H4 (cell line): ENCODE measurements at regions not wholly inside any gene's neighbourhood (a gene's known extent, or its start where the extent isn't known, plus 50 kb on each side); places are given as distances from the start of the nearest gene placed in this dataset.

Experiments used
- DNase-seq: peaks from one replicate; pipeline ENCODE4 v3.0.0-alpha.2; 2015; ENCODE audit warnings: low spot score

DNA sequence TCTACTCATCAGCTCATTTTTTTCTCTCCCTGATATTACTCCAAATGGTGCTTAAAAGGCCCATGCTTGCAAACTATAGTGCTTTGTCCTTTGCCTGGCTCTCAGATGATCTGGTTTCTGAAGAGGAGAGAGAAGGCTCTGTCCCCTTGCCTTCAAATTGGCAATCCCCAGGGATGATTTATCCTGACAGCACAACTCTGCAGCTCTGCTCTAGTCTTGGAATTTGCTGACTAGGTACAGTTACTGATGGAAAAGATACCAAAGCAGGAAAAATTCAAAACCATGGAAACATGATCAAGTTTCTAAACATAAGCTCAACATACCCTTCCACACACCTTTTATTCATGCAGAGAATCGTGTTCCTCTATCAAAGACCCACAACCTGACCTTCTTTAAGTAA, 106.7 kb upstream of the CADPS start:
- no peak for DNase-seq

DNA sequence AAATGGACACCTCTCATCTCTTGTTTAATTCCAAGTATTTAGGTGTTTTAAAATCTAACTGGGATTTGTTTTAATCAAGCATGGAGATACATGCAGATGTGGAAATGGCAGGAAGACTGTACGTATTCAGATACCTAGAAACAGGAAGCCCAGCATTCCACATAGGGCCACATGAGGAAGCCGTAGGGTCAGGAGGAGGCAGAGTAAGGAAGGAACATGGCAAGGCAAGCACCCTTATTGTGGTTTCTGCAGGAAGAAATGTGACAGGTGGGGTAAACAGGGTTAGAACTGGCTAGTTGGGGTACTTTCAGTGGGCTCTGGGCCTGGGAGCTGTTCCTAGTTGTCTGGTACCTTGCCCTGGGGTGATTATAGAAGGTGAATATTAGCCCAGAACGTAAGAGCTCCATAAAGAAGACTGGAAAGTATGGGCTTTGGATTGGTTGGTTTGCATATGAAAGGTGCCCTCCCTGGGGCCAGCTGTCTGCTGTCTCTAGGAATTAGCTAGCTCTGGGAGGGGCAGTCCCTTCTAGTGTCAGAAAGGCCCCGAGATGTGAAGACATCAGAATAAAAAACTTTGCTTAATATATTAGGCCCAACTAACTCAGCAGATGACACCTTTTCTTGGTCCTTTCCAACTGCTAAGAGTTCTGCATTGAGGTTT, 107.7 kb upstream of the CADPS start:
- DNase-seq, result no peak

DNA sequence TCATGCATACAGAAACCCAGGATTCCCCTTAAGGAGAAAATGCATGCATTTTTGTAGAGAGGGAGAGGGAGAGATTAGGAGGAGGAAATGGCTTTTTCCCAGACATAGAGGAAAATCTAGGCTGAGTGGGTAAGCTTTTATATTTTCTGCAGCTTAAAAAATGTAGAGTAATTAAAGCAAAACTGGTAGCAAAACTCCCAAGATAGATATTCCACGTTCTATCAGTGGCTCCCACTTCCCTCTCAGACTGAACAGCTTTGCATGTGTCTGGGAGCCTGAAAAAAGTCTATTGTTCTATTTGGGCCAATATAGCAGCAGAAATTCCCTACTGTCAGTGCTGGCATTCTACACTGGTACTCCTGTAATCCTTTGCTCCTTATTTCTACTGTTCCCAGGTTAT, 110.8 kb upstream of the CADPS start:
- DNase-seq, result no peak

DNA sequence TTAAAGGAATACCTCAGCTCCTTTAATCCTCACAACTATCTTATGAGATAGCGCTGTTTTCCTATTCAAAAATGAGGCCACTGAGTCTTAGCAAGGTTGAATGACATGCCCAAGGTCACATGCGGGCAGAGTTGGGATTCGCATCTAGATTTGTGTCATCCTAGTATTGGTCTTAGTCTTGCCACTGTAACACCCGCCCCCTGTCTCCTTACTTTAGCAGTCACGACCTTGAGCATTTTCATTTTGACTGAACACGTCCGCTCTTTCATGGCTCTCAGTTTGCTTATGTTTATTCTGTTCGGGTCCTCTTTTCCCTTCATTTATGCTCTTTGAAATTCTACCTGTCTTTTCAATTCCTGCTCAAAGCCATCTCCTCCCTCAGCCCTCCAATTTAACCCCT, 112.5 kb upstream of the CADPS start:
- DNase-seq, result no peak

DNA sequence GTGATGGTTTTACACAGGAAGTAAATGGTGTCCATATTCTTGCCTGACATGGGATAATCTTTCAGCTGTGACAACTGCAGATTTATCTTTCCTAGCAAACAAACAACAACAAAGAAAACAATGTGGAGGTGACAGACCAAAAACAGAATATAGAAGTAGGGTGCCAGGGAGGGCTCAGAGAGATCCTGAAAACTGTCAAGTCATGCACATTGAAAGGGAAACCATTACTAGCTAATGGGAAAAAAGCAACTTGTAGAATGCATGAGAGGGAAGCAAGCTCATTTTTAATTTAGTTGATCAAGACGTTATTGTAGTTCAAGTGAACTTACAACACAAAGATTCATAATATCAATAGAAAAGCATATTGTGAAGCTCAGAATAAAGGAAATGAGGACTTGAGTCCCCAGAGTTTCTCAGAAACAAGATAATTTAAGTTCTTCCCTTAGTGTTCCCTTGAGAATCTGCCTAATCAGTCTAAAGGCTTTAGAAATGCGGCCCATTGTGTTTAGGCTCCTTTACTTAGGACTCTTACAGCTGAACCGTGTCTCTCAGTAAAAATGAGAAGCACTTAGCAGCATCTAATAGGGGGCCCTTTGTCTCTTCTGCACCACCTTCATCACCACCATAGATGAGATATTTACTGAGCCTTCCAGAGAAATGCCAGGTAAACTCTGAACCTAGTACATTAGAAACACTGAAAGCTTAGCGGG, 115.6 kb upstream of the CADPS start:
- no peak for DNase-seq

DNA sequence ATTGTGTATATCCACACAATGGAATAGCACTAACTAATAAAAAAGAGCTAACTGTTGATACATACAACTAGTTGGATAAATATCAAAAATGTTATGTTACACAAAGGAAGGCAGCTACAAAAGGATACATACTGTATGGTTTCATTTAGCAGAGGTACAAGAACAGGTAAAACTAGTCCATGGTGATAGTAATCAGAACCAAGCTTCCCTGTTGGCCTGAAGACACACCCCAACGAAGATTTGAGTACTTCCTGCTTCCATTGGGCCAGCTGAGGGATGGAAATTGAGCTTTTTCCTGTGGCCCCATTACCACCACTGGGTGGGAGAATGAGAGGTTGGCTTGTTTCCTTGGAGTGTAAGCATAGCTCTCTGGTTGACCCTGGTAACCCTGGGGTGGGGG, 117.3 kb upstream of the CADPS start:
- no peak for DNase-seq

DNA sequence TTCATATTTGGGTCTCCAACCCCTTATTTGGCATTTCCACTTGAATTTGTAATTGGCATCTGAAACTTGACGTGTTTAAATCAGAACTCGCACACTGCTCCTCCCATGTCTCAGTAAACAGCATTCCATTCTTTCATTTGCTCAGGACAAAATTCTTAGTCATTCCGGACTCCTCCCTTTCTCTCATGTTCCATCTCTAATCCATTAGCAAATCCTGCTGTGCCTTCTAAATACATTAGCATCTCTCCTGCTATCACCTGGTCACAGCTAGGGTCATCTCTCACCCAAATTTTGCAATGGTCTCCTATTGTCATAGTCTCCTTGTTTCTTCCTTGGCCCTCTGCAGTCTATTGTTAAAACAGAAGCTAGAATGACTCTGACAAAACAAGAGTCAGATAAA, 119.9 kb upstream of the CADPS start:
- no peak for DNase-seq

DNA sequence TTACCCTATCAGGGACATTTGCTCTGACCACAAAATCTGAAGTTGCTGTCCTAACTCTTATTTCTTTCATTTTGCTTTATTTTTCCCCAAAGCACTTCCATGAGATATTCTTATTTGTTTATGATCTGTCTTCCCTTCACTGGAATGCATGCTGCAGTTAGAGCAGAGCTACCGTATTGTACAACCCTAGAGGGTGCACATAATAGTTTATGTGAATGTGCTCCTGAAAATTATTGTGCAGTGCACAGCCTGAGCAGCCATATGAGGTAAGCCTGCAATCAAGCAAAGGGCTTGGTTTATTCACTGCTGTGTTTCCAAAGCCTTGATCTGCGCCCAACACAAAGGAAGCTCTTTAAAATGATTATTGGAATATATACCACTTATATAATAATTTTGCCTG, 120.3 kb upstream of the CADPS start:
- DNase-seq, result no peak

DNA sequence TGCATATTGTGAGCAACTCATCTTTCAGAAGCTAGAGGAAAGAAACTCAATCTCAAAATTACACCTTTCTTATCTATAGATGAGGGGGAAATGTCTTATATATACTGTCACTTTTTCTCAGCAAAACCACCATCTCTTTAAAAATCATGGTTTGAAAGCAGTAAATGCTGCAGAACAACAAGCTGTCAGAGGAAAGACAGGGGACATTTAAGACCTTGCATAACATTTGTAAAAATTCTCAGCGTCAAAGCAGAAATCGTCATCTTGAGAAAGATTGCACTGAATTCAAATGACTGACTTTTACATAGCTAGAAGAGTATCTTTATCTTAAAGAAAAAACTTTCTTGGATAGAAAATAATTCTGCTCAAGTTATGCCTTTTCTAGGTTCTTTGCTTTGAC, 122.2 kb upstream of the CADPS start:
- DNase-seq, result no peak

DNA sequence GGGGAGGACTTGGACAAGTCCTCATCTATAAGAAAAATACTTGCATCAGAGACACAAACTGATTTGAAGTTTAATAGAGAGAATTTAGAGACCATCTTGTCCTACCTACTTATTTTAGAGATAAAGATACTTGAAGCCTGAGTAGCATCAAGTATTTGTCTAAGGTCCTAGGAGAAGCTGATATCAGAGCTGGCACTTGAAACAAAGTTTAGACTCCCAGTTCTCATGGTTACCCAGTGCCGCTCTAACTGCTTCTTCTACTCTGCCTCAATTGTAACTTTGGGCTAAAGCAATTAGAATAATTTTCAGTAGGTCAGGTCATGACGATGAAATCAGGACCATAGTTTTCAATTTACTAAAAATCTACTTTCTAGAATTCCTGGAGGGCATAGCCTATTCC, 123.9 kb upstream of the CADPS start:
- DNase-seq, result no peak

DNA sequence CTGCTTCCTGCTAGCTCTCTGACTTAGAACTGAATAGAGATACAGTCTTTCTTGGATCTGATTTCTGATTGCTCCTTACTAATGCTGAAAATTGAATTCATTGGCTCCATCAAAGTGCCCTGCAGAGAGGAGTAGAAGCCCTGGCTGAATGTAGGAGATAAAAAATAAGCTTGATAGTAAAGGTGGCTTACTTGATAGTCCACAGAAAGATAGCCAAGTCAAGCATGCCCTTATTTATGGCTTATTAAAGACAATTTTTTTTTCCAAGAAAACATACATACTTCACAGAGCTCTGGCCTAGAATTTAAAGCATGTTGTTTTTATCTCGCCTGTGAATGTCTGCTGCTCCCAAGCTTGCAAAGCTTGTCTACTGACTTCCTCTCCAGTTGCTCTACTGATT, 124.6 kb upstream of the CADPS start:
- DNase-seq, result no peak

DNA sequence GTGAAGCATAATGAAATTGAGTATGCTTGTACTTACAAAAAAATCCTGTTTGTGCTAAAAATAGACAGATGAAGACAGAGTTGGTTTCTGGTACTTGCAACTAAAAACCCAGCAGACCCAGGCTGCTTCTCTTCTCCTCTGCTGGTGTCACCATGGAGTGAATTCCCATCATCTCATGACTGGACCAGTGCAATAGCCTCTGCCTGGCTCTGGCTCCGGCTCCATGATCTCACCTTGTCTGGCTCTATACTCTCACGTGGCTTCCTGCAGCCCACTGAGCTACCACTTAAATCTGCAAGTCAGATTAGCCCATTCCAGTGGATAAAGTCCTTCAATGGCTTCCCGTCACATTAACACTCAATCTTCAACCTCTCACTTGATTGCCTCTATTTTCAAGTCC, 129.2 kb upstream of the CADPS start:
- no peak for DNase-seq

DNA sequence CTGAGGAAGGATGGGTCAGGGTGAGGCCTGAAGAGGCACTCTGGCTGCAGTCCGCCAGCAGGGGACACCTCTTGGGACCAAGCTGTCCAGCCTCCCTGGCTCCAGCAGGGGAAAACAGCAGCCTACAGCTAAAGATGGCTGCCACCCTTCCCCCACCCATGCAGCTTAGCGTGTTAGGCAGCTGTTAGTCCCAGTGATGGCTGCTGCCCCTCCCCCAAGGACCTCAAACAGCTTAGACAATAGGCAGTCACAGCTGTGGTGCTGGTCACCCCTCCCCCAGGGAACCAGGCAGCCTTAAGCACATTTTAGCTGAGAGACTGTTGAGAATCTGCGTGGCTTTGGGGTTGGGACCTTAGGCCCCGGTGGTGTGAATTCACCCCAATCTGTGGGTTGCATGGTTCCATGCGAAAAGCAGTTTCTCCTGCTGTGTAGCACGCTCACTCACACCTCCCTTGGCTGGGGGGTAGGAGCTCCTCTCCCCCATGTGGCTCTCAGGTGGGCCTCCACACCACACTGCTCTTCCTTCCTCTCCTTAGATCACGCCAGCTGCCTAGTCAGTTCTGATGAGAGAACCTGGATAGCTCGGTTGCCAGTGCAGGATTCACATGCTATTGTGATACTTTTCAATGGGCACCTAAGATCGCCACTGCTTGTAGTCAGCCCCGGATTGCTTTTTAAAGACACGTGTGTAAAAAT, 140.5 kb upstream of the CADPS start:
- peak; percentile 4 for DNase-seq

DNA sequence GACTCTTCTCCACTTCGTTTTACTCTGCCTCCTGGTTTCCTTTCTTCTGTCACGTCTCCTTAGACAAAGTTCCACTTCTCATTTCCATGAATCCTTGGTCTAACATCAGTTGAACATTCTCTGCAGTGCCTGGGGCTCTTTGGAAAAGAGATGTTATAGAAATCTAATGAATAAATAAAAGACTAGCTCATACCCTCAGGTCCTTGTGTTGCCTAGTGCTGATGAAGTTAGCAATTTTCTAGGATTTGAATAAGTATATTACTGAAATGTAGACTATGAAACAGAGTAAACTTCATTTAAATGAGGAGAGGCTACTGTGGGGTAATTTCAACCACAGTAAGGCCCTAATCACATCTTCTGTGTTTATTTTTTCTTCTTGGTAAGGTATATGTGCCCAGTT, 146.9 kb upstream of the CADPS start:
- no peak for DNase-seq

DNA sequence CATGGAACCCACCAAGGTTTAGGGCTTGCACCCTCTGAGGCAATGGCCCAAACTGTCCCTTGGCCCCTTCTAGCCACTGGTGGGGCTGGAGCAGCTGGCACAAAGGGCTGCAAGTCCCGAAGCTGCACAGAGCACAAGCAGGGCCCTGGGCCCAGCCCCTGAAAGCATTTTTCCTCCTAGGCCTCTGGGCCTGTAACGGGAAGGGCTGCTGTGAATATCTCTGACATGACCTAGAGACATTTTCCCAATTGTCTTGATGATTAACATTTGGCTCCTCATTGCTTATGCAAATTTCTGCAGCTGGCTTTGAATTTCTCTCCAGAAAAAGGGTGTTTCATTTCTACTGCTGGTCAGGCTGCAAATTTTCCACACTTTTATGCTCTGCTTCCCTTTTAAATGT, 151.5 kb upstream of the CADPS start:
- no peak for DNase-seq

DNA sequence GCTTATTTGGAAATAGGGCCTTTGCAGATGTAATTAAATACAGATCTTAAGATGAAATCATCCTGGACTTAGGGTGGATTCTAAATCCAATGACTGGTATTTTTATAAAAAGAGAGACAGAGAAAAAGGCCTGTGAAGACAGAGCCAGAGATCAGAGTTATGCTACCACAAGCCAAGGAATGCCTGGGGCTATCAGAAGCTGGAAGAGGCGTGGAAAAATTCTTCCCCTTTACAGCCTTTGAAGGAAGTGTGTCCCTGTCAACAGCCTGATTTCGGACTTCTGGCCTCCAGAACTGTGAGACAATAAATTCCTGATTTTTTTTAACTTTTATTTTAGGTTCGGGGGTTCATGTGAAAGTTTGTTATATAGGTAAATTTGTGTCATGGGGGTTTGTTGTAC, 154.1 kb upstream of the CADPS start:
- no peak for DNase-seq

DNA sequence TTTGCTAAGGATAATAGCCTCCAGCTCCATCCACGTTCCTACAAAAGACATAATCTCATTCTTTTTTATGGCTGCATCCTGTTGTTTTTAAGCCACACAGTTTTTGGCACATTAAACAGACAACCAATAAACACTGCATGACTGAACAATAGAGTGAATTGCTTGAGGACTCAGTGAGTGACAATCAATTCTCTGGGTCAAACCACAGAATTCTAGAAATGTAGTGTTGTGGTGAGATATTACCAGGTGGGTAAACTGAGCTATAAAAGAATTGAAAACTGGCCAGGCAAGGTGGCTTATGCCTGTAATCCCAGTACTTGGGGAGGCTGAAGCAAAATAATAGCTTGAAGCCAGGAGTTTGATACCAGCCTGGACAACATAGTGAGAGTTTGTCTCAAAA, 154.7 kb upstream of the CADPS start:
- DNase-seq, result no peak

DNA sequence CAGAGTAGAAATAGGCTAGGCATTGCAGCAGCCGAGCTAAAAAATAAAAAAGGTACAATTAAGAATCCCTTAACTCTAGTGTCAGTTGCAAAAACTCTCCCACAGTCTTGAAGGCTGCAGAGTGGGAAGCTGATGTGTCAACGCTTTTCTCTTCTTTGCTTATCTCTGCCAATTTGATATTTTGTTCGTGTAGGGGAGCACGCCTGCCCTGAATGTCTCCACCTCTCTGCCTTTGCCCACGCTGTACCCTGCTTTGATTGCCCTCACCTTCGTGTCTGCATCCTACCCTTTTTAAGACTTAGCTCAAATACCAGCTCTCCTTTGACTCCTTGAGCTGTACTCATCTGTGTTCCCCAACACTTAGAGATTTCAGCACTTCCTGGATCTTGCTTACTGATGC, 155.4 kb upstream of the CADPS start:
- no peak for DNase-seq

DNA sequence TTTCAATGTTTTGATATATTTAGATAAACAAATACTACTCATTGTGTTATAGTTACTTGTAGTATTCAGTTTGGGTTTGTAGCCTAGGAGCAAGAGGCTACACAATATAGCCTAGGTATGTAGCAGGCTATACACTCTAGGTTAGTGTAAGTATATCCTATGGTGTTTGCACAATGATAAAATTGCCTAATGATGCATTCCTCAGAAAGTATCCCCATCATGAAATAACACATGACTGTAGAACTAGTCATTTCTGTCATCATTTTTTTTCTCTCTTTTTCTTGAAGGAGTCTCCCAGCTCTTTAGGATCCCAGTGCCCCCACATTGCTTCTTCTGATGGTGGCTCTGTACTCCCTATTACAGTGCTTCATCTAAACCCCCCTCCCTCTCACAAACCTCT, 157.7 kb upstream of the CADPS start:
- DNase-seq, result no peak

DNA sequence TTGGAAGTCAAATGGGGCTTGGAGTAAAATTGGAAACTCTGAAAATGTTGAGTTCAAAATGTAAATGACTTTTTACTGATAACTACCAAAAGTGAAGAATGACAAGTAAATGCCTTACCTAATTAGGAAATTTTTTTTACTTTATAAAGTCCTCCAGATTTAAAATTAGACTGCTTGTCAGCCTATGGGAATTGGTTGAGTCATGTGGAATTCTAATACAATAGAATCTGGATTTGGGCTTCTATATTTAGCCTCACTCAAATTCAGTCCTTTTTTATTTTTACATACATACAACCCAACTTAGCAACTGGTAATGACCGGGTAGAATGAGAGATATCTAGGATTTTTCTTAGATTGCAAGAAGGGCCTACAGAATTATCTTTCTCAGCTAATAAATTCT, 158.9 kb upstream of the CADPS start:
- no peak for DNase-seq

DNA sequence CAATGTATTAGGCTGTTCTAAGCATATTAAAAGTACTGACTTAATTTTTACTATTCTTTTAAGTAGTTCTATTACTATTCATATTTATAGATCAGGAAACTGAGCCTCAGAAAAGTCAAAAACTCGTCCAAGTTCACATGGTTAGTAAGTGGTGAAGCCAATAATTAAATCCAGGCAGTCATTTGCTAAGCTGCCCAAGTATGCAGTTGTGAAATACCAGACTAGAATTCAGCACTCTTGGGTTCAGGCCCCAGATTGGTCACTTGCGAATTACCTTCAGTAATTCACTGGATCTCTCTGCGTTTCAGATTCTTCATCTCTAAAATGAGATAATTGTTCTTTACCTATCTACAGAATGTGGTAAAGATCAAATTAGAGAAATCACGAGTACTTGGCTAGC, 161.9 kb upstream of the CADPS start:
- no peak for DNase-seq

DNA sequence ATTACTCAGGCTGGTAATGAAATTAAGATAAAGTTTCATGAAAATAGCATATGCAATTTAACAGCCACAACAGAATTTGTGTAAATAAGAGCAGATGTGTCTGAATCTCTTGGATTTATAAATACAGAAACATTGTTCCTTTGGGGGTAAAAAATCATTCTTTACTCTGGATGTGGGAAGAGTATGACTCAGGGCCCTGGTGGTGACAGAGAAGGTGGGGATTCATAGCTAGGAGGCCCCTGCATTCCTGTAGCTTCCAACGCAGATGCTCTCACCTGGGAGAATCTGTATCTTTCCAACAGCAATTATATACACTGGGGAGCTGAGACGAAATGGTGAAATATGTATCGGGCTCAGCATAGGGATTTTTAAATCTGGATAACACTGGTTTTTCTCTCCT, 167.6 kb upstream of the CADPS start:
- no peak for DNase-seq

DNA sequence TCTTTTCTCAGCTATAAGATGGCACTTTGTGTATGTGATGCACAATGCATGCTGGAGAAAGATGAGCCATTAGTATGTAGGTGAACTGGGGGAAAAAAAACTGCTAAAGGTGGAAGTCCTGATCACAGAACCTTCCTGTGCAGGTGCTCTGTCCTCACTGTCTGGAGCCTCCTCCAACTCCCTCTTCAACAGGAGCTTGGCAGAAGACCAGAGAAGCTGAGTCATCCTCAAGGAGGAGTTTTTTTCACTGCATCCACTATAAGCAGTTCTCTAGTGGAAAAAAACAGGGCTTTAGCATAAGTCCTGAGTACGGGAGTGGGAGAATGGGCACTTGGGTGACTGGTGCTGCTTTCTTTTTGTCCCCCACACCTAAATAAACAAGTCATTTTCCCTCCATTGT, 168.4 kb upstream of the CADPS start:
- DNase-seq, result peak; percentile 1
